ENCODE measurements at regions not wholly inside any gene's neighbourhood (a gene's known extent, or its start where the extent isn't known, plus 50 kb on each side); places are given as distances from the start of the nearest gene placed in this dataset.

- Histone ChIP-seq H3K36me3 (ENCODE audit: insufficient read depth, low read depth, low read length) (no peaks in the 10 kb centered on the region), H3K27ac (ENCODE audit: low read length) (no peak overlapping the region), H3K9ac (ENCODE audit: low read depth, low read length) (no peak overlapping the region), H3K4me1 (ENCODE audit: insufficient read depth, low read length) (peaks cover 3% of the 10 kb centered on the region; the same call in 1 of the 2 replicates), H3K4me3 (ENCODE audit: low read length) (no peak overlapping the region), H3K27me3 (ENCODE audit: insufficient read depth, low read length) (no peaks in the 10 kb centered on the region), H3K9me3 (ENCODE audit: insufficient read depth, low read depth, low read length) (no peaks in the 10 kb centered on the region)
Measured at GRCh38 chr3:117165176-117165575, 455.6 kb downstream of the TUSC7 start.

DNA sequence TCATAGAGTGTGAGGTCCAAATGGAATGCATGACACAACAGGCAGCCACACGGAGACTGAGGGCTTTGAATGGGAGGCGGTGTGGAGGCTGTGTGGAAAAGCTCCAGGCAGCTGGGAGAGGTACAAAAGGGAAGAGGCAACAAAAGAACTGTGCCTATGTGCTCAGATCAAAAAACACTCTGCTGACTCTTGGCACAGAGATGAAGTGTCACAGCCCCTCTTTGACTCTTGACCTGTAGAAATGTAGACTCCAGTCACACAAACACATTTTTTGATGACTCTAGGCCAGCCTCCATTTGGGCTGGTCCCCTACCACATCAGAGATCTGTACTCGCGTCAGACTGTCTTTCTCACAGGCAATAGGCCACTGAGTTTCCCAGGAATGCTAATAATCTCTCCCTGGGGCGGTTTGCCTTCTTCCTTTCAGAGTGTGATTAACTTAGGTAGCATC lies 456.0 kb downstream of the TUSC7 start:
- Histone ChIP-seq H3K4me3 (ENCODE audit: low read length) (no peak overlapping the region), H3K36me3 (ENCODE audit: insufficient read depth, low read depth, low read length) (no peaks in the 10 kb centered on the region), H3K4me1 (ENCODE audit: insufficient read depth, low read length) (peaks cover 3% of the 10 kb centered on the region; the same call in 1 of the 2 replicates), H3K9me3 (ENCODE audit: insufficient read depth, low read depth, low read length) (no peaks in the 10 kb centered on the region), H3K27me3 (ENCODE audit: insufficient read depth, low read length) (no peaks in the 10 kb centered on the region), H3K27ac (ENCODE audit: low read length) (no peak overlapping the region), H3K9ac (ENCODE audit: low read depth, low read length) (no peak overlapping the region)

- Histone ChIP-seq H3K9me3 (ENCODE audit: insufficient read depth, low read depth, low read length) (no peaks in the 10 kb centered on the region), H3K4me3 (ENCODE audit: low read length) (no peak overlapping the region), H3K27ac (ENCODE audit: low read length) (no peak overlapping the region), H3K27me3 (ENCODE audit: insufficient read depth, low read length) (no peaks in the 10 kb centered on the region), H3K36me3 (ENCODE audit: insufficient read depth, low read depth, low read length) (no peaks in the 10 kb centered on the region), H3K9ac (ENCODE audit: low read depth, low read length) (no peak overlapping the region), H3K4me1 (ENCODE audit: insufficient read depth, low read length) (peaks cover 3% of the 10 kb centered on the region; the same call in 1 of the 2 replicates)
Measured at GRCh38 chr3:117168896-117169295, 459.3 kb downstream of the TUSC7 start.

- H3K36me3 ChIP-seq (ENCODE audit: insufficient read depth, low read depth, low read length): no peaks in the 10 kb centered on the region
- peaks cover 3% of the 10 kb centered on the region; the same call in 1 of the 2 replicates for H3K4me1 ChIP-seq (ENCODE audit: insufficient read depth, low read length)
- no peak overlapping the region for H3K4me3 ChIP-seq (ENCODE audit: low read length)
- no peak overlapping the region for H3K9ac ChIP-seq (ENCODE audit: low read depth, low read length)
- H3K9me3 ChIP-seq (ENCODE audit: insufficient read depth, low read depth, low read length): no peaks in the 10 kb centered on the region
- no peaks in the 10 kb centered on the region for H3K27me3 ChIP-seq (ENCODE audit: insufficient read depth, low read length)
- H3K27ac ChIP-seq (ENCODE audit: low read length): no peak overlapping the region
Measured at GRCh38 chr3:117170094-117170493, 460.5 kb downstream of the TUSC7 start.

DNA sequence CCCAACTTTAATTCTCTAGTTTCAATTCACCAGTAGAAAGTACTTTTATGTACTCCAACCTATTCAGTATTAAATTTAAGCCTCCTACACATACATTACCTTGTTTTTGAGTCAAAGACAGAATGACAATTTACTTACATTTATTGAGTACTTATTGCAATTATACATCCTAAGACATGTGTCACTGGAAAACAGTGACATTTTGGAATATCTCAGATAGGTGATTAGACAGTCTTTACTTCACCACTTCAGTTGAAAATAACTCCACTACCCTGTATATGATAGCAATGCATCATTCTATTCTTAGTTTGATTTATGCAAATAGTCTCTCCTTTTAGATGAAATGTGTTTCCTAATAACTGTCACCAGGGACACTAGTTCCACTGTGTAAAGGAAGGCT lies 461.5 kb downstream of the TUSC7 start:
- Histone ChIP-seq H3K9ac (ENCODE audit: low read depth, low read length) (no peak overlapping the region), H3K27me3 (ENCODE audit: insufficient read depth, low read length) (no peaks in the 10 kb centered on the region), H3K27ac (ENCODE audit: low read length) (no peak overlapping the region), H3K4me3 (ENCODE audit: low read length) (no peak overlapping the region), H3K9me3 (ENCODE audit: insufficient read depth, low read depth, low read length) (no peaks in the 10 kb centered on the region), H3K36me3 (ENCODE audit: insufficient read depth, low read depth, low read length) (no peaks in the 10 kb centered on the region), H3K4me1 (ENCODE audit: insufficient read depth, low read length) (no peaks in the 10 kb centered on the region)

GRCh38 chr3:117172426-117172825 lies 462.8 kb downstream of the TUSC7 start:
- no peaks in the 10 kb centered on the region for H3K27me3 ChIP-seq (ENCODE audit: insufficient read depth, low read length)

GRCh38 chr3:117181222-117181621 lies 471.6 kb downstream of the TUSC7 start:
- Histone ChIP-seq H3K9me3 (ENCODE audit: insufficient read depth, low read depth, low read length) (no peaks in the 10 kb centered on the region), H3K27me3 (ENCODE audit: insufficient read depth, low read length) (no peaks in the 10 kb centered on the region), H3K9ac (ENCODE audit: low read depth, low read length) (no peak overlapping the region), H3K4me3 (ENCODE audit: low read length) (no peak overlapping the region), H3K4me1 (ENCODE audit: insufficient read depth, low read length) (no peaks in the 10 kb centered on the region; the same call in 1 of the 2 replicates), H3K27ac (ENCODE audit: low read length) (no peak overlapping the region), H3K36me3 (ENCODE audit: insufficient read depth, low read depth, low read length) (no peaks in the 10 kb centered on the region)

More at GRCh38 chr3:117172426-117172825, 462.8 kb downstream of the TUSC7 start:
- Histone ChIP-seq H3K4me1 (ENCODE audit: insufficient read depth, low read length) (no peaks in the 10 kb centered on the region), H3K9ac (ENCODE audit: low read depth, low read length) (no peak overlapping the region), H3K36me3 (ENCODE audit: insufficient read depth, low read depth, low read length) (no peaks in the 10 kb centered on the region), H3K9me3 (ENCODE audit: insufficient read depth, low read depth, low read length) (no peaks in the 10 kb centered on the region), H3K4me3 (ENCODE audit: low read length) (no peak overlapping the region), H3K27ac (ENCODE audit: low read length) (no peak overlapping the region)

DNA sequence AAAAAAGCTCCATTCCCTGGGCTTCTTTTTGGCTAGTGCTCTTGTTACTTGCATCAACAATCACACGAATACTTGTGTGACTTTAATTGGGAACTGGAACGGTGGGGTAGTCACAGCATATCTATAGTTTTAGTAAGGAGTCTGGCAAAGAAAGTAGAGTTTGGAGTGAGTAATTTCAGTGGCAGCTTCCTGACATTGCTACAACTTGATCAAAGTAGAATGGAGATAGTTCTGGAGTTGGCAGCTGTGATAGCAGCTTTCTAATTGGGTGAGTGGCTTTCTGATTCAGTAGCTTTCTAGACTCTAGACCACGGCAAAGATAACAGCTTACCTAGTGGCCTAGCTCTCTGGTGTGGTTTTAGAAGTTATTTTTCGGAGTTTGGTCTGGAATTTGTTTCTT lies 475.0 kb downstream of the TUSC7 start:
- Histone ChIP-seq H3K27me3 (ENCODE audit: insufficient read depth, low read length) (no peaks in the 10 kb centered on the region), H3K27ac (ENCODE audit: low read length) (no peak overlapping the region), H3K4me1 (ENCODE audit: insufficient read depth, low read length) (no peaks in the 10 kb centered on the region; the same call in 1 of the 2 replicates), H3K9me3 (ENCODE audit: insufficient read depth, low read depth, low read length) (no peaks in the 10 kb centered on the region), H3K4me3 (ENCODE audit: low read length) (no peak overlapping the region), H3K36me3 (ENCODE audit: insufficient read depth, low read depth, low read length) (no peaks in the 10 kb centered on the region), H3K9ac (ENCODE audit: low read depth, low read length) (no peak overlapping the region)

- no peaks in the 10 kb centered on the region for H3K27me3 ChIP-seq (ENCODE audit: insufficient read depth, low read length)
- H3K4me1 ChIP-seq (ENCODE audit: insufficient read depth, low read length): no peaks in the 10 kb centered on the region
- no peaks in the 10 kb centered on the region for H3K36me3 ChIP-seq (ENCODE audit: insufficient read depth, low read depth, low read length)
- no peak overlapping the region for H3K27ac ChIP-seq (ENCODE audit: low read length)
- no peak overlapping the region for H3K4me3 ChIP-seq (ENCODE audit: low read length)
- H3K9me3 ChIP-seq (ENCODE audit: insufficient read depth, low read depth, low read length): no peaks in the 10 kb centered on the region
- H3K9ac ChIP-seq (ENCODE audit: low read depth, low read length): no peak overlapping the region
Measured at GRCh38 chr3:117191245-117191644, 481.7 kb downstream of the TUSC7 start.

DNA sequence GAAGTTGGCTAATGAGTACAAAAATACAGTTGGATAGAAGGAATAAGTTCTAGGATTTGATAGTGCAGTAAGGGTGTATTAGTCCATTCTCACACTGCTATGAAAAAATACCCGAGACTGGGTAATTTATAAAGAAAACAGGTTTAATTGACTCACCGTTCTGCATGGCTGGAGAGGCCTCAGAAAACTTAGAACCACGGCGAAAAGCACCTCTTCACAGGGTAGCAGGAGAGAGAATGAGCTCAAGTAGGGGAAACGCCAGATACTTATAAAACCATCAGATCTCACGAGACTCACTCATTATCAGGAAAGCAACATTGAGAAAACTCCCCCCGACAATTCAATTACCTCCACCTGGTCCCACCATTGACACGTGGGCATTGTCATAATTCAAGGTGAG lies 483.3 kb downstream of the TUSC7 start:
- Histone ChIP-seq H3K36me3 (ENCODE audit: insufficient read depth, low read depth, low read length) (no peaks in the 10 kb centered on the region), H3K9ac (ENCODE audit: low read depth, low read length) (no peak overlapping the region), H3K4me1 (ENCODE audit: insufficient read depth, low read length) (no peaks in the 10 kb centered on the region), H3K9me3 (ENCODE audit: insufficient read depth, low read depth, low read length) (no peaks in the 10 kb centered on the region), H3K4me3 (ENCODE audit: low read length) (no peak overlapping the region), H3K27me3 (ENCODE audit: insufficient read depth, low read length) (no peaks in the 10 kb centered on the region), H3K27ac (ENCODE audit: low read length) (no peak overlapping the region)

DNA sequence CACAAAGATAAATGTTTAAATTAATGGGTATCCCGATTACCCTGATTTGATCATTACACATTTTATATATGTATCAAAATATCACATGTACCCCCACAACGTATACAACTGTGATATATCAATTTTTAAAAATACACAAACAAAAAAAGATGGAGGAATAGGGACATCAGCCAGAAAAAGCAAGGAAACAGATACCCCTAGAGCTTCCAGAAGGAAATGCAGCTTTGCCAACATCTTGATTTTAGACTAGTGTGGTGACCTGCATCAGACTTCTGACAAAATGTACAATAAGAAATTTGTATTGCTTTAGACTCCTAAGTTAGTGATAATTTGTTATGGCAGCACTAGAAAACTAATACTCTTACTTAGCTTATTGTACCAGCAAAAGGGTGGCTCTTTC lies 483.8 kb downstream of the TUSC7 start:
- H3K36me3 ChIP-seq (ENCODE audit: insufficient read depth, low read depth, low read length): no peaks in the 10 kb centered on the region
- H3K9me3 ChIP-seq (ENCODE audit: insufficient read depth, low read depth, low read length): no peaks in the 10 kb centered on the region
- H3K27ac ChIP-seq (ENCODE audit: low read length): no peak overlapping the region
- H3K4me3 ChIP-seq (ENCODE audit: low read length): no peak overlapping the region
- H3K4me1 ChIP-seq (ENCODE audit: insufficient read depth, low read length): no peaks in the 10 kb centered on the region
- no peak overlapping the region for H3K9ac ChIP-seq (ENCODE audit: low read depth, low read length)
- H3K27me3 ChIP-seq (ENCODE audit: insufficient read depth, low read length): no peaks in the 10 kb centered on the region

DNA sequence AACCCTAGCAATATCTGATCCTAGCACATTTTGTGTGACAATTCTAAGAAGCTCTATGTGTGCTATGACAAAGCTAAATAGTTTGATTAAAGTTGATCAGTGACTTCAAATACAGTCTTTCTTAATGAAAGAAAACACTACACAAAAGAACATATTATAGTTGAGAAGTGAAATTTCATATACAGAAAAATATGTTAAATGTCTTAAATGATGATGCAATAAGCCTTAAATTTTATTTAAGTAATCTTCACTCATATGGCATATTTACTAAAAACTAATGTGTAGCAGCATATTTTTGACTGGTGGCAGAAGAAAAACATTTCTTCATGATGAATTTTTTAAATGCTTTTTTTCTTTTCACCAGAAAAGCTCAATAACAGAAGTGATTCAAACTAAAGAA lies 485.5 kb downstream of the TUSC7 start:
- H3K4me1 ChIP-seq (ENCODE audit: insufficient read depth, low read length): no peaks in the 10 kb centered on the region
- H3K9ac ChIP-seq (ENCODE audit: low read depth, low read length): no peak overlapping the region
- H3K27ac ChIP-seq (ENCODE audit: low read length): no peak overlapping the region
- H3K27me3 ChIP-seq (ENCODE audit: insufficient read depth, low read length): no peaks in the 10 kb centered on the region
- no peaks in the 10 kb centered on the region for H3K36me3 ChIP-seq (ENCODE audit: insufficient read depth, low read depth, low read length)
- no peaks in the 10 kb centered on the region for H3K9me3 ChIP-seq (ENCODE audit: insufficient read depth, low read depth, low read length)
- no peak overlapping the region for H3K4me3 ChIP-seq (ENCODE audit: low read length)

DNA sequence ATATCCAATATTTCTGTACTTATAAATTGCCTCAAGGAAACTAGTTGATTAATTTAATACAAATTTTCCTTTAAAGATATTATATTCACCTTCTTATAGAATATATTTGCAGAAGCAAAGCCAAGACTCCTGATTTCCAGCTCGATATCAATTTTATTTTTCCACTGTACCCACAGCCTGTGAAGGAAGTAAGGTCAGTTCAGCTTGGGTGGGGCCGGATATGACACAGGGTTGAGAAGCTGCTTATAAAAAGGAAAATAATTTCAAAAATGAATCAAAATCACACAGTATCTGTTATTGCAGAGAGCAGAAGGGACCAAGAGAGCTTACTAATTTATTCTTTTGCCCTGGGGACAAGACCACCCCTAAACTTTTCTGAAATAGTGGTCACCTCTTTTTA lies 491.4 kb downstream of the TUSC7 start:
- Histone ChIP-seq H3K27ac (ENCODE audit: low read length) (no peak overlapping the region), H3K27me3 (ENCODE audit: insufficient read depth, low read length) (no peaks in the 10 kb centered on the region), H3K36me3 (ENCODE audit: insufficient read depth, low read depth, low read length) (no peaks in the 10 kb centered on the region), H3K9me3 (ENCODE audit: insufficient read depth, low read depth, low read length) (no peaks in the 10 kb centered on the region), H3K9ac (ENCODE audit: low read depth, low read length) (no peak overlapping the region), H3K4me3 (ENCODE audit: low read length) (no peak overlapping the region), H3K4me1 (ENCODE audit: insufficient read depth, low read length) (no peaks in the 10 kb centered on the region)

All from iPS-20b (cell line).